DND-41 (cell line): ENCODE measurements at regions not wholly inside any gene's neighbourhood (a gene's known extent, or its start where the extent isn't known, plus 50 kb on each side); places are given as distances from the start of the nearest gene placed in this dataset.

ENCODE experiments used
- ATAC-seq: fragments of 200-7000 bp; cut with Tn5 transposase; 3 replicates; pipeline ENCODE4 v1.9.1; 2021; ENCODE audit warnings: low read depth; ENCODE audit not compliant: insufficient read depth
- DNase-seq: peaks from one replicate; pipeline ENCODE4 v3.0.0-alpha.2; 2020
- H2AFZ ChIP-seq: 2 replicates; pipeline ENCODE4 v1.6.0; 2012; ENCODE audit warnings: low read depth, low read length
- H3K27ac ChIP-seq: 2 replicates; pipeline ENCODE4 v1.5.1; 2012; ENCODE audit warnings: low read length, inconsistent platforms
- H3K27me3 ChIP-seq: fragments of 200-600 bp; sonication (generic); 2 replicates; pipeline ENCODE4 v1.6.0; 2012; ENCODE audit warnings: low read length, mild to moderate bottlenecking, inconsistent platforms; ENCODE audit not compliant: insufficient read depth, poor library complexity
- H3K36me3 ChIP-seq: 2 replicates; pipeline ENCODE4 v1.5.1; 2012; ENCODE audit warnings: low read length, inconsistent platforms; ENCODE audit not compliant: insufficient read depth
- H3K4me1 ChIP-seq: 2 replicates; pipeline ENCODE4 v1.5.1; 2012; ENCODE audit warnings: mild to moderate bottlenecking, low read length; ENCODE audit not compliant: insufficient read depth
- H3K4me2 ChIP-seq: 2 replicates; pipeline ENCODE4 v1.6.0; 2012; ENCODE audit warnings: mild to moderate bottlenecking, moderate library complexity, low read length, inconsistent platforms; ENCODE audit not compliant: insufficient read depth
- H3K4me3 ChIP-seq, 2 experiments: fragments of 200-600 bp in 1 of 2; shearing (Covaris generic) in 1 of 2; 2 replicates each; pipeline ENCODE4 v1.5.1; 2012 to 2016; ENCODE audit warnings: inconsistent platforms in 2 of 2, low read length in 2 of 2, mild to moderate bottlenecking in 2 of 2, low read depth in 1 of 2, moderate library complexity in 1 of 2
- H3K79me2 ChIP-seq: 2 replicates; pipeline ENCODE4 v1.6.0; 2012; ENCODE audit warnings: low read length, inconsistent platforms; ENCODE audit not compliant: insufficient read depth
- H3K9ac ChIP-seq: 2 replicates; pipeline ENCODE4 v1.6.0; 2012; ENCODE audit warnings: low read depth, mild to moderate bottlenecking, inconsistent platforms, low read length, moderate library complexity
- H3K9me3 ChIP-seq: 2 replicates; pipeline ENCODE4 v1.5.1; 2012; ENCODE audit warnings: low read length, moderate library complexity, mild to moderate bottlenecking, inconsistent platforms; ENCODE audit not compliant: insufficient read depth, severe bottlenecking
- H4K20me1 ChIP-seq: 2 replicates; pipeline ENCODE4 v1.6.0; 2012; ENCODE audit warnings: low read length; ENCODE audit not compliant: insufficient read depth
- CTCF ChIP-seq: IDR thresholded peaks from 2 replicates; pipeline ENCODE4 v1.5.1; 2012; ENCODE audit warnings: borderline replicate concordance, low read length, moderate library complexity, mild to moderate bottlenecking; ENCODE audit not compliant: poor library complexity, severe bottlenecking; ENCODE audit errors: extremely low read depth
- EZH2 ChIP-seq: IDR thresholded peaks from 3 replicates; pipeline ENCODE4 v1.6.1; 2012; ENCODE audit warnings: borderline replicate concordance, low read depth, mild to moderate bottlenecking, moderate library complexity, low read length, inconsistent platforms; ENCODE audit not compliant: severe bottlenecking

DNA sequence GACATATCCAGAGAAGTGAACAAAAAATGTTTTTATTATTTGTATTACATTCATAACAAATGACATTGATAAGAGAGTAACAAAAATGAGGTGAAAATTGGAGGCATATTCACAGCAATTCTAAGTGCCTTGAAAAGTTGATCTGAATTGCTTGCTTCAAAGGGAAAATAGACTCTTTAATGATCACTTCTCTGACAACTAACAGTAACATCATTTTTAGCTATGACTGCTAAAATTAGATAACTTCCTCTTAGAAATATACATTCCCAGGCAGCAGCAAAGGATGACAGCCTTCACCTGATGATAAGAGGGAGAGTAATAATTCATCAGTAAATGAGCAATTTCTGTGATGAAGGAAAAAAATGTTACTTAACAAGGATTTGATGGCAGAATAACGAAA, 472.5 kb downstream of the PCDH10 start:
- H4K20me1 ChIP-seq = no peaks in the 10 kb centered on the region
- H3K36me3 ChIP-seq = no peaks in the 10 kb centered on the region
- no peak overlapping the region for H3K4me2 ChIP-seq
- ATAC-seq (no peak), DNase-seq (no peak)
- no peaks in the 10 kb centered on the region for H3K9me3 ChIP-seq
- no peaks in the 10 kb centered on the region for H3K79me2 ChIP-seq
- H3K4me3 ChIP-seq = no peak overlapping the region
- H3K4me1 ChIP-seq = peaks cover 40% of the 10 kb centered on the region
- no peaks in the 10 kb centered on the region for H3K27me3 ChIP-seq
- TF ChIP-seq CTCF (no peak), EZH2 (no peak)
- H2AFZ ChIP-seq = no peak overlapping the region
- no peak overlapping the region for H3K9ac ChIP-seq
- H3K27ac ChIP-seq = no peak overlapping the region

DNA sequence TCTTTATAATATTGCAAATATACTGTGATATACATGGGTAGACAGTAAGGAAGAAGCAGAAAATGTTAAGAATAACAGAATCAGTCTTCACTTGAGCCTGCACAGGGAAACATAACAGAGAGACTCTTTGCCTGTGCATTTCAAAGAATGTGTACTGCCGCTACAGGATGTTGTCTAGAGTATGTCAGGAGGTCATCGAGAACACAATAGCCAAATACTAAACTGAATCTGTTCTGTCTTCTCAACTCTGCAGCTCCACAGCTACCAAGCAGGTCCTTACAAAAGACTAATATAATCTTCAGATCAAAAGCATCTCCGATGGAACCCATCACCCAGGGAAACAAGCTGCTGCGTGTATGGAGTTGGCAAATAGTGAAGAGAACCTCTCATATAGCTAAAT, 471.5 kb downstream of the PCDH10 start:
- DNase-seq = no peak
- H3K79me2 ChIP-seq = no peaks in the 10 kb centered on the region
- no peak overlapping the region for H3K9ac ChIP-seq
- TF ChIP-seq EZH2 (no peak), CTCF (no peak)
- ATAC-seq = no peak
- H3K4me2 ChIP-seq = no peak overlapping the region
- H3K36me3 ChIP-seq = no peaks in the 10 kb centered on the region
- H3K27ac ChIP-seq = no peak overlapping the region
- H3K9me3 ChIP-seq = no peaks in the 10 kb centered on the region
- no peak overlapping the region for H3K4me3 ChIP-seq
- peaks cover 37% of the 10 kb centered on the region for H3K4me1 ChIP-seq
- H4K20me1 ChIP-seq = no peaks in the 10 kb centered on the region
- H3K27me3 ChIP-seq = no peaks in the 10 kb centered on the region
- no peak overlapping the region; the same call in 1 of the 2 replicates for H2AFZ ChIP-seq

DNA sequence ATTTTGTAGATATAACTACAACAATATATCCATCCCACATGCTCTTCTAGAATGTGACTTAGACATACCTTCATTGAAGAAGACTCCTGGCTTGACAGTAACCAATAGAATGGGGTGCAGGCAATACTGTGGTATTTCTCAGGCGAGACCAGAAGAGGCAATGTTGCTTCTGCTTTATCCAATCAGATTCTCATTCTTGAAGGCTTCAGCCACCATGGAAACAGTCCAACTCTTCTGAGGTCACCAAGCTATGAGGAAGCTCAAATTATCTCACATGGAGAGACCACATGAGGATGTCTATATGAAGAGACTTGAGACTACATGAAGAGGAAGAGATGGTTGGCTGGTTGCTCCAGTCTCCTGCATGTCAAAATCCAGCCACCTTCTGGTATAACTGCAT, 469.9 kb downstream of the PCDH10 start:
- Histone ChIP-seq H2AFZ (no peak overlapping the region), H3K4me2 (no peak overlapping the region), H3K4me3 (no peak overlapping the region), H3K4me1 (peaks cover 21% of the 10 kb centered on the region; the same call in 1 of the 2 replicates), H3K79me2 (no peaks in the 10 kb centered on the region), H3K9ac (no peak overlapping the region), H3K36me3 (no peaks in the 10 kb centered on the region), H4K20me1 (no peaks in the 10 kb centered on the region), H3K27ac (no peak overlapping the region), H3K27me3 (no peaks in the 10 kb centered on the region), H3K9me3 (no peaks in the 10 kb centered on the region)
- DNase-seq (no peak), ATAC-seq (no peak)
- TF ChIP-seq EZH2 (no peak), CTCF (peak; percentile 4)

DNA sequence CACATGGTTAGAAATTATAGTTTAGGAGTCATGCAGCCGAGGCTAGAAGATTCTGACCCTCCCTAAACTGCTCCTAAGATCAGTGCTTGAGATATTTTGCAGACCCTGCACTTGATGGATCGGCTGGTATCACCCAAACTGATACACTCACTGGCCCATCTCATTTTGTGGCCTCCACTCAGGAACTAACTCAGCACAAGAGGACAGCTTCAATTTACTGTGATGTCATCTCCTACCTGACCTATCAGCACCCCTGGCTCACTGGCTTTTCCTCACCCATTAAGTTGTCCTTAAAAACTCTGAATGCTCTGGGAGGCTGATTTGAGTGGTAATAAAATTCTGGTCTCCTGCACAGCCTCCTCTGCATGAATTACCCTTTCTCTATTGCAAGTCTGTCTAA, 450.9 kb downstream of the PCDH10 start:
- Histone ChIP-seq H3K4me2 (no peak overlapping the region), H3K36me3 (no peaks in the 10 kb centered on the region), H3K79me2 (no peaks in the 10 kb centered on the region), H3K4me1 (no peaks in the 10 kb centered on the region), H3K27ac (no peak overlapping the region), H2AFZ (no peak overlapping the region), H3K9ac (no peak overlapping the region), H4K20me1 (no peaks in the 10 kb centered on the region), H3K27me3 (no peaks in the 10 kb centered on the region), H3K4me3 (no peak overlapping the region), H3K9me3 (no peaks in the 10 kb centered on the region)
- no peak for TF ChIP-seq CTCF
- no peak for TF ChIP-seq EZH2
- no peak for DNase-seq
- no peak for ATAC-seq
